Left lung (tissue), 4 donors: ENCODE measurements at regions not wholly inside any gene's neighbourhood (a gene's known extent, or its start where the extent isn't known, plus 50 kb on each side); places are given as distances from the start of the nearest gene placed in this dataset.

ENCODE experiments used
- ATAC-seq: fragments of 200-7000 bp; cut with Tn5 transposase; one replicate; pipeline ENCODE4 v1.9.1; 2020; ENCODE audit warnings: moderate library complexity
- DNase-seq, 4 donors: peaks; one replicate each; pipeline ENCODE4 v3.0.0-alpha.2; 2013 to 2020
- H3K27ac ChIP-seq, 2 donors: fragments of 200-600 bp; sonication (generic) in 1 of 2; one replicate each; pipeline versions ENCODE4 v1.5.0 to v1.8.0; 2020 to 2021
- H3K27me3 ChIP-seq, 2 donors: fragments of 200-600 bp; sonication (generic) in 1 of 2; one replicate each; pipeline versions ENCODE4 v1.5.0 to v1.8.0; 2020 to 2021
- H3K36me3 ChIP-seq, 2 donors: fragments of 200-600 bp; sonication (generic) in 1 of 2; one replicate each; pipeline versions ENCODE4 v1.5.0 to v1.8.0; 2020 to 2021
- H3K4me1 ChIP-seq, 2 donors: fragments of 200-600 bp; one replicate each; pipeline ENCODE4 v1.8.0; 2021
- H3K4me3 ChIP-seq, 2 donors: fragments of 200-600 bp; sonication (generic) in 1 of 2; one replicate each; pipeline versions ENCODE4 v1.5.0 to v1.8.0; 2020 to 2021; ENCODE audit warnings: mild to moderate bottlenecking in 1 of 2
- H3K9me3 ChIP-seq, 2 donors: fragments of 200-600 bp; sonication (generic) in 1 of 2; one replicate each; pipeline versions ENCODE4 v1.5.0 to v1.8.0; 2020 to 2021
- intact Hi-C, 2 donors: fragments of 100-400 bp; cut with DNase I; formaldehyde crosslinking; loops; one replicate each; pipeline versions ENCODE4 v1.11.2 to v1.14.2; 2022
- TF ChIP-seq, protein P1 (sequence below), 2 donors: fragments of 200-600 bp; sonication (generic) in 1 of 2; IDR thresholded peaks; one replicate each; pipeline versions ENCODE4 v1.5.0 to v1.8.0; 2021; ENCODE audit warnings: antibody characterized with exemption in 2 of 2
- donor health status: DM: no; HTN: yes; CAD: no.
- donor health status: DM: no; HTN: no; CAD: no.

DNA sequence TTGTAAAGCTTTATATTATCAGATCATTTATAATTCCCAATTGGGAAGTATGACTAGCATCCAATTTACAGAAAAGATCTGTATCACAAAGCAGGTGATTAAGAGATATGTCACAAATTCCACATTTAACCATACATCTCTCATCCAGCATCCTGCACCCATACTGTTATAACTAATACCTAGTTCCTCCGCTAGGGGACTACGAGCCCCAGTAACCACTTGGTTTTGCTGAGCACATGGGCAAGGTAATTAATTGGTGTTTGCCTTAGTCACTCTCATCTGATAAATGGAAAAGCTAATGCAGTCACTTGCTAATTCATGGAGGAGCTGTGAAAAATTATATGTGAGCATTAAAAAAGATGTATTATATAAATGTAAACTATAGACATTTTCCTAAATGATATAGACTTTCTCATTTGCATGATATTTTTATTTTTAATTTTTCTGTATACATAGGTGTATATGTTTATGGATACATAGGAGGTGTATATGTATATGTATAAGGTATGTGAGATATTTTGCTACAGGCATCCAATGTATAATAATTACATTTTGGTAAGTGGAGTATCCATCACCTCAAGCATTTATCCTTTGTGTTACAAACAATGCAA, 1031.8 kb downstream of the GALC start:
- intact Hi-C loops, result no loop called here
- H3K27me3 ChIP-seq, result no peaks in the 10 kb centered on the region
- ATAC-seq (no peak), DNase-seq (no peak)
- no peak overlapping the region for H3K4me3 ChIP-seq
- no peak overlapping the region for H3K27ac ChIP-seq
- no peaks in the 10 kb centered on the region for H3K36me3 ChIP-seq
- H3K9me3 ChIP-seq, result peaks cover 0 to 18% of the 10 kb centered on the region in 2 donors
- TF ChIP-seq, protein P1, sequence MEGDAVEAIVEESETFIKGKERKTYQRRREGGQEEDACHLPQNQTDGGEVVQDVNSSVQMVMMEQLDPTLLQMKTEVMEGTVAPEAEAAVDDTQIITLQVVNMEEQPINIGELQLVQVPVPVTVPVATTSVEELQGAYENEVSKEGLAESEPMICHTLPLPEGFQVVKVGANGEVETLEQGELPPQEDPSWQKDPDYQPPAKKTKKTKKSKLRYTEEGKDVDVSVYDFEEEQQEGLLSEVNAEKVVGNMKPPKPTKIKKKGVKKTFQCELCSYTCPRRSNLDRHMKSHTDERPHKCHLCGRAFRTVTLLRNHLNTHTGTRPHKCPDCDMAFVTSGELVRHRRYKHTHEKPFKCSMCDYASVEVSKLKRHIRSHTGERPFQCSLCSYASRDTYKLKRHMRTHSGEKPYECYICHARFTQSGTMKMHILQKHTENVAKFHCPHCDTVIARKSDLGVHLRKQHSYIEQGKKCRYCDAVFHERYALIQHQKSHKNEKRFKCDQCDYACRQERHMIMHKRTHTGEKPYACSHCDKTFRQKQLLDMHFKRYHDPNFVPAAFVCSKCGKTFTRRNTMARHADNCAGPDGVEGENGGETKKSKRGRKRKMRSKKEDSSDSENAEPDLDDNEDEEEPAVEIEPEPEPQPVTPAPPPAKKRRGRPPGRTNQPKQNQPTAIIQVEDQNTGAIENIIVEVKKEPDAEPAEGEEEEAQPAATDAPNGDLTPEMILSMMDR (IDR thresholded peaks at IDR 0.05), result peak in 1 of 2 donors; percentile 14
- H3K4me1 ChIP-seq, result no peaks in the 10 kb centered on the region

DNA sequence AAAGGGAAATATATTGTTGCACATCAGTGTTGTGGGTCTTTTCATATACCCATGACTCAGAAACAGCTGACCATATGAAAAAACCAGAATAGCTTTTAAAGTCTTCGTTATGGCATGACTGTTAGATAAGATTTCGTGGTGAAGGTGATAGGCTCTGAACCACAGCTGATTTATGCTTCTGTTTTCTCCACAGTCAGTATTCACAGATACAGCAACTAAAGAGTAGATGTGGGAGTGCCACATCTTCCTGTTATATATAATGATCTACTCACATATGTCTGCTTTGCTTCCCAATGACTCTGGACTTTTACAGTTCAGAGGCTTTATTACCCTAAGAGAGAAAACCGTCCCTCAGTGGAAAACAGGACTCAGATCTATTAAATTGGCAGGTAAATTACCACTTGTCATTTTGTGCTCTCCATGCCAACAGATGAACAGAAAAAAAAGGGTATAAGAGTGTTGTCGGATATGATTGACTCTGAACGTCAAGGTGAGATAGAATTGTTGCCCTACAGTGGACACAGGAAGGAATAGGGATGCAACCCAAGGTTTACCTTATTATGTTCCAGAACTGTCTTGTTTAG, 1037.1 kb downstream of the GALC start:
- Histone ChIP-seq H3K27me3 (no peaks in the 10 kb centered on the region), H3K9me3 (no peaks in the 10 kb centered on the region), H3K4me3 (no peak overlapping the region), H3K27ac (no peak overlapping the region), H3K36me3 (no peaks in the 10 kb centered on the region), H3K4me1 (no peaks in the 10 kb centered on the region)
- DNase-seq (no peak), ATAC-seq (no peak)
- intact Hi-C loops, result no loop called here
- TF ChIP-seq, protein P1 (IDR thresholded peaks at IDR 0.05), result no peak

DNA sequence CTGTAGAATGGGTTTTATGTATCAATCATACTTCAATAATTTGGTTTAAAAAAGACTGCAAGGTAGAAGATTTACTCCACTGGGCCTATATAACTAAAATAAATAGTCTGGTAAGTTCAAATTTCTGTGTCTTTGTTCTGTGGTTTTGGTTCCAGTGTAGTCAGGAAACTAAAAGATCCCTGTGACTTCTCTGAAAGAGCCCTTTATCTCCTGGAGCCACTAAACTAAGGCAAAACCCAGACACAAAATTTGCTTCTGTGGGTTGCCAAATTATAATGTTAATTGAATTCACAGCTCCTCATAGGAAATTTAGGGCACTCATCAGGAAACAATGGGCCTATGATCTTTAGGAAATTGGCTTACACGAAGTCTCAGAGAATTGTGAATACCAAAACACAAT, 1038.4 kb downstream of the GALC start:
- Histone ChIP-seq H3K27me3 (no peaks in the 10 kb centered on the region), H3K27ac (no peak overlapping the region), H3K36me3 (no peaks in the 10 kb centered on the region), H3K4me3 (no peak overlapping the region), H3K4me1 (no peaks in the 10 kb centered on the region), H3K9me3 (no peaks in the 10 kb centered on the region)
- DNase-seq (no peak), ATAC-seq (no peak)
- intact Hi-C loops, result no loop called here
- TF ChIP-seq, protein P1 (IDR thresholded peaks at IDR 0.05), result no peak

DNA sequence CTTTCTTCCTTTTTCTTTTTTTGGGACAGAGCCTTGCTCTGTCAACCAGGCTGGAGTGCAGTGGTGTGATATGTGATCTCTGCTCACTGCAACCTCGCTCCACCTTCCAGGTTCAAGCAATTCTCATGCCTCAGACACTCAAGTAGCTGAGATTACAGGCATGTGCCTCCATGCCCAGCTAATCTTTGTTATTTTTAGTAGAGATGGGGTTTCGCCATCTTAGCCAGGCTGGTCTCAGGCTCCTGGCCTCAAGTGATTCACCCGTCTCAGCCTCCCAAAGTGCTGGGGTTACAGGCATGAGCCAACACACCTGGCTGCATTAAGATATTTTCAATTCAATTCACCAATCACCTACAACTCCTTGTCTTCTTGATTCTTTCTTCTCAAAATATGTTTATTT, 1046.5 kb downstream of the GALC start:
- ATAC-seq (no peak), DNase-seq (no peak)
- intact Hi-C loops, result no loop called here
- H3K36me3 ChIP-seq, result no peaks in the 10 kb centered on the region
- TF ChIP-seq, protein P1 (IDR thresholded peaks at IDR 0.05), result no peak
- no peaks in the 10 kb centered on the region for H3K27me3 ChIP-seq
- peaks cover 0 to 3% of the 10 kb centered on the region in 2 donors for H3K9me3 ChIP-seq
- no peak overlapping the region for H3K4me3 ChIP-seq
- no peaks in the 10 kb centered on the region for H3K4me1 ChIP-seq
- H3K27ac ChIP-seq, result no peak overlapping the region

DNA sequence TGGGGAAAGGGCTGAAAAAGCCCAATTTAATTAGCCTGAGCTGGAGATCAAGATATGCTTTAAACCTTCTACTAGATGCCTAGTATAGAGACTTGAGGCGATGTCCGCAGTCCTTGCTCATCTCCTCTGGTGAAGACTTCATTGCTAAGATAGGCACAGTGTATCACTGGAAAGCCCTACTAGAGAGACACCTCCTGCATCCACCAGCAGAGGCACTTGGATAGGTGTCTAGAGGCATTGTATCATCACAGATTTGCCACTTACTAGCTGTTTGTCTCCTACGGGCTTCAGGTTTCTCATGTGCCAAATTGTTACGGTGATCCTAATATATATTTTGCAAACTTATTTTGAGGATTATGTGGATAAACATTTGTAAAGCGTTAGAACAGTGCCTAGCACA, 1048.5 kb downstream of the GALC start:
- no peaks in the 10 kb centered on the region for H3K36me3 ChIP-seq
- TF ChIP-seq, protein P1 (IDR thresholded peaks at IDR 0.05), result no peak

More for the DNA sequence above, 1048.5 kb downstream of the GALC start:
- DNase-seq (no peak), ATAC-seq (no peak)
- Histone ChIP-seq H3K9me3 (peaks cover 0 to 3% of the 10 kb centered on the region in 2 donors), H3K4me3 (no peak overlapping the region), H3K27ac (no peak overlapping the region), H3K27me3 (no peaks in the 10 kb centered on the region), H3K4me1 (no peaks in the 10 kb centered on the region)
- intact Hi-C loops, result no loop called here
